UCSD-AML1 (cell line): ENCODE measurements at regions not wholly inside any gene's neighbourhood (a gene's known extent, or its start where the extent isn't known, plus 50 kb on each side); places are given as distances from the start of the nearest gene placed in this dataset.

ENCODE experiments used
- DNase-seq: peaks from one replicate; lab custom pipeline; 2025; ENCODE audit not compliant: unreplicated experiment; lab: John Stamatoyannopoulos, UW

DNA sequence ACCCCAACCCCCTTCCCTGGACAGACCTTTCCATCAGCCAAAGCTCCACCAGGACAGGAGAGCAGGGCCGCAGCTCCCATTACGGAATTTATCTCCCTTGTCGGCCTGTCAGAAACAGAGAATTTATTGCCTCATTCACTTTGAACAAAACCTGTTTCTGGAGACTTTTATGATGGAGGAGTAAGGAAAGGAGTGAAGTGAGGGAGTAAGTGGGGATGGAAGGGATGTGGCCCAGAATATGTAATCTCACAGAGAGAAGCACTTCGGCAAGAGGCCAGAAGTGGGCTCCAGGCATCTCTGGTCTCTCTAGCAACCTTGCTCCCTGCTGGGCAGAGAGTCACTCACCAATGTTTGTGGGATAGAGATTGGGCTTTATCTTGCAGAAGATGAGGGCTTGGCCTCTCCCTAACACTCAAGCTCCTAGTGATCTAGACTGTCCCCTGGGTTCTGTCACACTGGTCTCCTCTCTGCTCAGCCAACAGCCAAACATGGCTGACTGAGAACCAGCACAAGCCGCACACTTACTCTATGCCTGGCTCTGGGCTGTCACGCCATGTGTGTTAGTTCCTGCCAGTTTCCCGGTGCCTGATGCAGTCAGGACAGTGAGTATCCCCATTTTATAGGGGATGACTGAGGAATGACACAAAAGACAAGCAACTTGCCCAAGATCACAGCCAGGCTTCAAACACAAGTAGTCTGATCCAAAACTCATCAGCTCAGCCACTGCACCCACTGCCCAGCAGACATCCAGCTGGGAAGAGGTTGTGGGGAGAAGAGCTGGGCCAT lies 149.4 kb upstream of the ZMIZ1 start:
- DNase-seq = no peak

DNA sequence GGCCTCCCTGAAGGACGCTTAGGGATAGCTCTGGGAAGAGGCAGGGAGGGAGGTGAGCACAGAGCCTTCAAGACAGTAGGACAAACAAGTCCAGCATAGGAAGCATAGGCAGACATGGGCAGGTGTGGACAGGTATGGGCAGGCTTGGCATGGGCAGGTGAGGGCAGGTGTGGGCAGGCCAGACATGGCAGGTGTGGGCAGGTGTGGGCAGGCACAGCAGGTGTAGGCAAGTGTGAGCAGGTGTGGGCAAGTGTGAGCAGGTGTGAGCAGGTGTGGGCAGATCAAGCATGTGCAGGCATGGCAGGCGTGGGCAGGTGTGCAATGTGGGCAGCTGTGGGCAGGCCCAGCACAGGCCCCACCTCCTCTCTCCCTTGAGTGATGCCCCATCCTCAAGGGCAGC lies 148.8 kb upstream of the ZMIZ1 start:
- DNase-seq = no peak

DNA sequence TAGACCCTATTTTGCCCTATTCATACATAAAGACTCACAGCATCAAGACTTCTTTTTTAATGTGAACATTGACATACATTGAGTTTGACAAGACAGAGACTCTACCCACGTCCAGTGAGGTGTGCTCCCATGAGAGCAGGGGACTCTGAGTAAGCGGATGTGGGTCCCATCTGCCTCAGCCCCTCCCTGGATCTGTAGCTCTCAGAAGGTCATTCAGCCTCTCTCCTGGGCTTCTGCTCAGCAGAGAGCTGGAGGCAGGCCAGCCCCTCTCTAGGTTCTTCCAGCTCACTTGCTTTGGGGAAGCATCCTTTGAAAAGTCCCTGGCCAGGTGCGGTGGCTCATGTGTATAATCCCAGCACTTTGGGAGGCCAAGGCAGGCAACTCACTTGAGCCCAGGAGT lies 146.9 kb upstream of the ZMIZ1 start:
- DNase-seq = no peak

DNA sequence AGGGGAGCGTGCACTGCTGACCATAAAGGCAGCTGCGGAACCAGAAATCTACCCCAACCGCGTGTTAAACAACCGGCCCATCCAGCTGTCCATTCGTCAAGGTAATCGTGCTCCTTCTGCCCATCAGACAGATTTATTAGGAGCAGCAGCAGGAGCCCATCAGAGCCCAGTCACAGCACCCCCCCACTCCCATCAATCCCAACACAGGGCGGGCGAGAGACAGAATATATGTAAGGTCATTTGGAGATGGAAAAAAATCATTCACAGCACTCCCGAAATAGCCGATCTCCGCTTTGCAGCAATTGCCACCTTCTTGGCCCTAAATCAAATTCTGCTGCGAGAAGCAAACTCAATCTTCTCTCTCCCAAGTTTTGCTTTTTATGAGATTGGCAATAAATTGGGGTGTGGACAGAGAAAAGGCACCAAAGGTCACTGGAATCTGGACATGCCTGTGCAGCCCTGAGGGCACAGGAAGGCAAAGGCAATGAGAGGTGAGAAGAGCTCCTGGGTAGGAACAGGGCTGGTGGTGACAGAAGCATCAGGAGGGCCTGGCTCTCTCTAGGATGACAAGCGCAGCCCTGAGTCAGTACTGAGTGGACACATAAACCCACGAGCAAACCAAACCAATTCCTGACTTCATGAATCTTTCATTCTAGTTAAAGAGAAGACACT lies 145.0 kb upstream of the ZMIZ1 start:
- DNase-seq = no peak

DNA sequence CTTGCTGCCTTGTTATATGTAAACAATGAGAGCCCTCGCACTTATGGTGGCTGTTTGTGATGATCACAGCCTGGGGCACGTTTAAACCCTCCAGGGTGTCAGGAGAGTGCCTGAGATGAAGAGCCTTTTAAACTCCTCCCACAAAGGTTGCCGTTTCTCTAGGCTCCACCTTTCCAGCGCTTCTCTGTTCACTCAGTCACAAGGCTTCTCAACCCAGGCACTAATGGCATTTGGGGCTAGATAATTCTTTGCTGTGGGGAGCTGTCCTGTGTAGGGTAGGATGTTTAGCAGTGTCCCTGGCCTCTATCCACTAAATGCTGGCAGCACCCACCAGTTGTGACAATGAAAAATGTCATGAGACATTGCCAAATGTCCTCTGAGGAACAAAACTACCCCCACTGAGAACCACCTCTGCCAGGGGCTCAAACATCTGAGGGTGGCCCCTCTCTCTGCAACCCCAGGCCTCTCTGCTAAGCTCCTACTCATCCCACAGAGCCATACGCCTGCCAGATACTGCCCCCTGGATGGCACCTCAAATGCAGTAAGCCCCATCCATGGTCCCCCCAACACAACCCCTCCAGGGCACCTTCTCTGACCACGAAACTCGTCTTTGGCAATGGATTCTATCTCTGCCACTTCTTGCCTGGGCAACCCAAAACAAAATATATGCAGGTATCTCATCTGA lies 144.3 kb upstream of the ZMIZ1 start:
- DNase-seq = no peak

DNA sequence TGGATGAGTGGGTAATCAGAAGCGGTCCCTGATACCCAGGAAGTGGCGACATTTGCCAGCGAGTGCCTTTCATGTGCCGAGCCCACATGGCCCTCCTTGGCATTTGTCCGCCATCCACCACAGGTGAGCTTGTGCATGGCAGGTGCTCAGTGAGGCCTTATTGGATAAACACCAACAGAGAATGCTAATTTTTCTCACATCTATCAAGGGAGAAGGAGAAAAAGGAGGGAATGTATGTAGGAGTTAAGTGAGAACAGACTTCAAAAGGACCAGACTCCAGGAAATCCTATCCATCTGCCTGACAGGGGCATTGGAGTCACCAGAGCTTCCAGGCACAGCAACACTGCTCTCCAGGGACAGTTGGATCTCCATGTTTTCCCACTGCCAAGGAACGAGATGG lies 143.5 kb upstream of the ZMIZ1 start:
- DNase-seq = no peak

DNA sequence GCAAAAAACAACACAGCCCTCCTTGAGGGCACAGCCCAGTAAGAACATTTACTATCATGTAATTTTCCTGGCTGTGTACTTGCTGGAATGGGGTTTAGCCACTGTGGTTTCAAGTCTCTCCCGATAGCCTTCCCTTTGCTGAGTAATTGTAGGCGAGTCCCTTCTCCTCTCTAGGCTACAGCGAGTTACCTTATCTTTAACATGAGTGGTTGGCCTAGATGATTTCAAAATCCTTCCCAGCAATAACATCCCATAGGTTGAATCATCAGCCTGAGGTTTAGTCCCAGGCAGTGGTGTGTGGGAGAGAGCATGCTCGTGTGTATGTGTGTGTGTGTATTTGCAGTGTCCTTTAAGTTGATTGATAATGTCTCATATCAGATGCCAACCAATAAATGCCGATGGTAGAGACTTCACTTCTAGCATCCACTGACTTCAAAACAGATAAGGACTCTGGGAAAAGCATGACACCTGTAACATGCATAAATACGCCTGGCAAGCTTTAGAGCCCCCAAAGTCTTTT lies 142.9 kb upstream of the ZMIZ1 start:
- peak; percentile 31 for DNase-seq

DNA sequence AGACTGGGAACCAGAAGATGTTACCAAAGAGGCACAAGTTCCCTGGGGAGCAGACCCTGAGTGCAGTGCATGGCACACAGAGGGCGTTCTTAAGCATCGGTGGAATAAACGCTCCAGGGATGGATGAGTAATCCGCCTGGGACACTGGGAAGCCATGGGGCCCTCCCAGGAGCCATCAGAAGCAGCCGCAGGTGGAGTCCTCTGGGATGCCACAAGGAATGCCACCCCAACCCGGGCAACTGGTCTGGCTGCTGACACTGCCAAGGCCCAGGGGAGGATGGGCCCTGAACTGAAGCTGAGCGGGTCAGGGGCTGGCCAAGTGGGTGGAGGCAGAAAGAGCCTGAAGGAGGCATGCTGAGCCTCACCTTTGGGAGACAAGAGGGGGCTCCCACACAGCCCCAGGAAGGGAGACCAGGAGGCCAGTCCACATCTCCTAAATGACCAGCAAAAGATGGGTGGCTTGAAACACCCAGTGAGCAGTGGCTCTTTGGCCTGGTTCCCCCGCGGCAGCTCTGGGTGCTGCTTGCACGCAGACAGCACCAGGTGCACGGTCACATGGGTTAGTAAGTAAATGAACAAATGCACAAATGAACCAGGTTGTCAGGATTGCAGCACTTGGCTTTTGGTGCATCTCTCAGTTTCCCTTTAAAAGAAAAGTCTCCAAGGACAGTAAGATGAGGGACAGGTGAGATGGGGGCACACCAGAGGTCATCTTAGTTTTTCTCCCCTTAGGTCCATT lies 141.3 kb upstream of the ZMIZ1 start:
- DNase-seq = no peak

DNA sequence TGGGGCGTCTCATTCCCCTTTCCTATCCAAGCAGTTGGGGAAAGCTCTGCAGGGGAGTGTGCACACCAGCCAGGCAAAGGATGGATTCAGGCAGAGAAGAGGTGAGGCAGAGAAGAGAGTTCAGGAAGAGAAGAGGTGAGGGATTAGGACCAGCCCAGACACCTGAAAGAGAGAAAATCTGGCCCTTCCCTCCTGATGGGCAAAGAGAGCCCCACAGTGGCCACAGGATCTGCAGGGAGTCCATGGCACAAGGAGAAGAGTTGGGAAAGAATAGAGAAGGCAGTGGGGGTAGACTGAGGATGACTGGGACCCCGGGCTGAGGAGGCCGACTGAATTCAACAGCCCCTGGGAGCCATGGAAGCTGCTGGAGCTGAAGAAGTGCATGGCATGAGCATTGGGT lies 140.4 kb upstream of the ZMIZ1 start:
- DNase-seq = no peak

DNA sequence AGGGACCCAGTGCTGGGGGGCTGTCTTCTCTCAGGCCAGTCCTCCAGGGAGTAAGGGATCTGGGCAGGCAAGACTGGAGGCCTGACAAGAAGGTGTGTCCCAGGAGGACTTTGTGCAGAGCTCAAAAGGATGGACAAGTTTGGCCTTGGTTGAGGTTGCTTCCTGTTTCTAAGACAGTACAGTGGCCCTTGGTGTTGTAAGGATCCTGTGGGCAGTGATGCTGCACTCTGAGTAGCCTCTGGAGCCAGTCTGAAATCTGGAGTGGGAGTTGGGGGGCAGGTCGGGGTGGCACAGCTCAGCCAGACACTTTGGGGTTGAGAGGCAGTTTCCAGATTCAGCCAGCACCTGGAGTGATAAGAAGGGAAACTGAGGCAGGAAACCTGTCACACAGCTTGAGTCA lies 139.2 kb upstream of the ZMIZ1 start:
- no peak for DNase-seq

DNA sequence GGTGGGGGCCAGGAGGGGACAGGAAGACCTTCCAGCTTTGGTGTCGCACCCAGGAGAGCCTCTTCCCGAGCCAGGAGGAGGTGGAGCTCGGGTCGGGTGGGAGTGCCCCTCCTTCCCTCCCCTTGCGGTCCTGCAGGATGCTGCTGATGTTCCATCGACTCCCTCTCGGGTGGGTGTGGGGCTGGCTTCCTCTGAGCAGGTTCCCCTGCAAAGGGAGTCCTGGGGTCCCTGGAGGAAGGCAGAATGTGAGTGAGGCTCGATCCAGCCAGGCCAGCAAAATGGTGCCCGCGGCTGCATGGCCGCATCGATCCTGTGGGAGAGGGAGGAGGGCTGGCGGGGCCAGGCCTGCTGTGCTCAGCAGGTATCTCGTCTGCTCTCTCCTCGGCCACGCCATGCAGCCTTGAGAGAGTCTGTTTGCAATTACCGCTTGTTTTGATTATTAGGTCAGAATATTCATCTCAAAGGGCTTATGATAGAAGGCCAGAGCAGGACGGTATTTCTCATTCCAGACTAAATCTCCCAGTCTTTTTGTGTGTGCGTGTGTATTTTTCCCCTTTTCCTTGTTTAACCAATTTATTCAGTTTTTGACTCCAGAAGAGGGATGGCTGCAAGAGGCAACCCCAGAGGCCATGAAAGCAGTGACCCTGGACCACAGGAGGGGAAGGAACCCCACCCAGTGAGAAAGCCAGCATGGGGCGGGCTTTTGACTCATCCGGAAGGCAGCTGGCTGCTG lies 137.3 kb upstream of the ZMIZ1 start:
- no peak for DNase-seq

DNA sequence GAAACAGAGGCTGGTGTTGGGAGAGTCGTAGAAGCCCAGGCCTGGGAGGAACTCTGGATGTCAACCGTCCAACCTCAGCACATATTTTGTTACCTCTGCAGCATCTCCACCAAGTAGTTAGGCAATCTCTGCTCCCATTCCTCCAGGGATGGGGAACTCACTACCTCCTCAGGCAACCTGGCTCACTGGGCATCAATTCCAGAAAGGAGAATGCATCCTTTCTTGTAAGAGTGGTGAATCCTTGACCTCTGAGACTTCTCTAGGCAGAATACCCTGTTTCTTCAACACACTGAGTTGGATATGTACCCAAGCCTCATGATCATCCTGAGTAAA lies 136.7 kb upstream of the ZMIZ1 start:
- DNase-seq = no peak

DNA sequence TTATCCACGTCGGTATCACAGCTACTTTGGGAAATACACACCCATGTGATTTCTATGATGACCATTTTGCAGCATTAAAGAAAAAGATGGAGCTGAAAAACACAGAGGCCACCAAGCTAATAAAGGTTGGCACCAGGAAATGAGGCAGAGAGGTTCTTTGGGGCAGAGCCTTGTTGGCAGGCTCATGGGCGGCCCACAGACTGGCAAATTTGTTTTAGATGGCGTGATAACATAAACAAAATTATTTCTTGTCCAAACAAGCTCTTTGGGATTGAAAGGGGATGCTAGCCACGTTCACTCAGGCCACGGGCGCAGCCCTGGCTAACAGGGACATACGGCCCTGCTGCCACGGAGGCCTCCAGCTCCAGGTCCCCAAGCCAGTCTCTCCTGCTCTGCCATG lies 135.9 kb upstream of the ZMIZ1 start:
- no peak for DNase-seq

DNA sequence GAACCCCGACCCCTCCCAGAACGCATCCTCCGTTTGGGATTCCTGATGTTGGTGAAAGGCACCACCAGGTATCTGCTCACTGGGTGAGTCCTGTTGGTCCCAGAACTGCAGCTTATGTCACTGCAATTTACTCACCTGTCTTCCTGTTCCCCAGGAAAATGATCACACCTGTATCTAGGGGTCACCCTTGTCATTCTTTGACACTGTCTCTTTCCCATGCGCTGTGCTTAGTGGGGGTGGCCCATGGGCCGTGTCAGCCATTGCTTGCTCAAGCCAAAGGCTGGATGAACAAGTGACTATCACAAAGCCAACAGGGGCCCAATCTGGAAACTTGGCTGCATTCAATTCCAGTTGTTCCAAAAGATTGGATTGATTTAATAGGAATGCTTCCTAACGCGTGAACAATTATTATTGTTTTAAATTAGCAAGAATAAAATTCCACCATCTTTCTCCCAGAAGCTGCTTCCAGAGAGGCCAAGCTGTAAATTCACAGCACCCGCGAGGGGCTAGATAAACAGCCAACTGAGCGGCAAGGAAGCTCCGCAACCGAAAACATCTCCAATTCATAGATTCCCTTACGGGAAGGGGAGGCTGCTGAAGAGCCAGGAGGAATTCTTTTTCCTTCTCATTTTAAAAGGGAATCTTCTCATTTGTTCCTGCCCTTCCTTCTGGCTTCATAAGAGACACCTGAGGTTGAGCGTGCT lies 134.8 kb upstream of the ZMIZ1 start:
- no peak for DNase-seq

DNA sequence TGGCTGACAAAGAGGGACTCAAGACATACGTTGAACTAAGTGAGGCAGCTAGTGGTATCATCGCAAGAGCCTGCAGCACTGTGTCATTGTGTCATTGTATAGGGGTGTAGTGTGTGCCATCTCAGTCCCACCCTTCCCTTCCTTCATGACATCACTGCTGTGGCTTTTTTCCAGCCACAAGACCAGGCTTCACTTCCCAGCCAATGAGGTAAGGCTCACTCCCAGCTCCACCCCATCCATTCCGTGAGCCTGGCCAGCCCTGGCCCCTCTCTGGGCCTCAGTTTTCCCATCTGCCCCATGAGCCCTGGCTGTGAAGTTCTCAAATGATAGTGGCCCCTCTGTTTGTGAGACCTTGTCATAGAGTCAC lies 134.3 kb upstream of the ZMIZ1 start:
- no peak for DNase-seq

DNA sequence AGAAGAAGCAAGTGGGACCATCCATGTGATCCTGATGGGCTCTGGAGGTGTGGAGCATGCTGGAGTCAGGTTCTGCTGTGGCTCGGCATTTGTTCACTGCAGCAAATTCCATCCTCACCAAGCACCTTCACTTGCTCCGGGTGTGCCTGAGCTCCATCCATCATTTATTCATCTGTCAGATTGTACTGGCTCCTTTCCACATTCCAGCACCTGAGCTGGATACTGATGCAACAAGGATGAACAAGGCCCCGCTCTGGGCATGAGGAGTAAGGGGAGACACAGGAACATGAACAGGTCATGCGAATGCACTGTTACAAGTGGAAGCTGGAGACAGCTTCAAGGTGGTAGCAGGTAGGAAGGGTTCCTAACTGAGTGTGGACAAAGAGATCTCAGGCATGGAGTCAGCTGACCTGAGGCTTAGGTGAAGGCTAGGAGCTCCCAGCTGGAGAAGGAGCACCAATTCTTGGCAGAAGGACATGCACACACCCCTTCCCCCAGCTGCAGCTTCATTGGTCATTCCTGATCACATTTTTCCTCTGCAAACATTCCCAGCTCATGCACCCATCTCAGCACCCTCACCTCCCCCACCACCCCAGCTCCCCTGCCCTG lies 133.7 kb upstream of the ZMIZ1 start:
- no peak for DNase-seq

DNA sequence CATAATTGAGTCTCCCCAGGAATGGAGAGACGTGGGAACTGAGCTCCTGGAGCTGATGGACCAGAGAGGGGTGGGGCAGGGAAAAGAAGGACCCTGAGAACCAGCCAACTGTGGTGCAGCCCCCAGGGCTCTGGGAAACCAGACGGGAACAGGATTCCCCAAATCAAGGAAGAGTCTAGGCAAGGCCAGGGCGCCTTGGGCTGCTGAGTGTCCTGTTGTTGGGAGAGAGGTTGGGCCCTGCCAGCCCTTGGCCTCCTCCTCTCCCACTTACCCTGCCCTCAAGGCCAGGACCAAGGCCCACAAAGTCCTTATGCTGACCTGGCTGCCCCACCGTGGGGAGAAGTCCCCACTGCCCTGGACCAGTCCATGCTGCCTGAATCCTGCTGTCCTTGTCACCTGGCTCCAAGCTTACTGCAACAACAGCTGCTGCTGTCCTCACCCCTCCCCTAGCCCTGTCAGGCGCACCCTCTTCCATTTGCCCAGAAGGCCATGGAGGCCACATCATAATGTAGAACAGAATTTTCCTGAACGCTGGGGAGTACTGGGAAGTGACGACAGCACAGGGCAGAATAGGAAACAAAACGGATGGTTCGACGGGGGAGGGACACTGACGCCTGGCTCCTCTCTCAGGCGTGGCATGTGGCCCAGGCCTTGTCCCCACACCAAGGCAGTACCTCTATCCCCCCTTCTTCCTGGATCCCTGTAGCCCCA lies 132.9 kb upstream of the ZMIZ1 start:
- peak; percentile 39 for DNase-seq

DNA sequence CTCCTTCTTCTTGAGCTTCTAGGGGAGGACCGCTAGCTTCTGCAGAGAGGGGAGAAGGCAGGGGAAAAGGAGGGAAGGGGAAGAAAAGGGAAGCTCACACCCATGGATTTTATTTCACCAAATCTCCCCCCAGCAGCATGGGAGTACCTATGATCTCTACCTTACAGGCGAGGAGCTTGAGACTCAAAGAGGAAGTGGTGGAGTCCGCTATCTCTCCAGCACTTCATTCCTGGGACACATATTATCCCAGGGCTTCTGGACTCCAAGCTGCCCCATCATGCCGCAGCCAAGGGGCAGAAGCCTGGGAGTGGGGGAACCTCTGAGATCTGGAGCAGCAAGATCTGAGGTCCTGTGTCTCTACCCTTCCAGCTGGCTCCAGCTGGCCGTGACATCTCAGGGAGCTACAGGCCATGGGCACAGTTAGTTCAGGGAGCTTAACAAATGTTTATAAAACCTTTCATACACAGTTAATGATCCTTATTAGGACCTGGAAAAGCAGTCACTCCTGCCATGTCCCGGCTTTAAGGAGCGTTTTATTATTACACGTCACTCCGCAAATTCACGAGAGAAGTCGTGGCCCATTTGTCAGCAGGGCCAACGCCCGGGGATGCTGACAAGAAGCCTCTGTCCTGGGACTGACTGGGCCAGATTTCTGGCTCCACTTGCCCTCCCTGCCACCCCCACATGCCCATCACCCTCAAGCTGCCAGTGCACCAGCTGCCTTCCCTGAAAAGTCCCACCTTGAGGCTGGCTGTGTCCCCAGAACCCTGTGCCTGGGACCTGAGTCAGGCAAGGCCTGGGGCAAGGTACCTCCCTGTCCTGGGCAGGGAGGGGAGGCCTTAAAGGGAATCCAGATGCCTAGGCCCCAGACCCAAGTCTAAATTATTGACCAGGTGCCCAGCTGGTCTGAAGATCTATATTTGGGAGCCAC lies 132.1 kb upstream of the ZMIZ1 start:
- no peak for DNase-seq
